ENCODE measurements at regions not wholly inside any gene's neighbourhood (a gene's known extent, or its start where the extent isn't known, plus 50 kb on each side); places are given as distances from the start of the nearest gene placed in this dataset.

DNA sequence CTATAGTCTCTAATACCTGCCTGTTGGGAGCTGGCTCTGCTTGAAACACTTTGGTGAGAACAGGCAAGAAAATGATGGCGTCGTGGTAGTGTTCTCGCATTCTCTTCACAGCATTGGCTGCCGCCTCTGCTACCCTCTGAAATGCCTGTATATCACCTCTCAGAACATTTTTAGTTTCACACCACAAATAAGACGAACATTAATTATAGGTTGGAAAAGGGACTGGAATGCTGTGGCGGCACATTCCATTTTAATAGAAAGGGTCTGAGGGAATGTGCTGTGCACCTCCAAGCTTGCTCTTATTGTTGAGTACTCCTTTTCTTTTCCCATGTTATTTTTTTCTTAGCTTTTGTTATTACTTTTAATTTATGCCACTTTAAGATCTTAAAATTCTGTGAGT lies 134.6 kb upstream of the HMHB1 start:
- H3K4me3 ChIP-seq = no peak overlapping the region
- 89% methylated on average over 6 of the region's 6 CpGs for WGBS (ENCODE audit: low lambda C conversion rate, missing lambda C conversion rate)
- DNase-seq (ENCODE audit: low spot score) = no peak

DNA sequence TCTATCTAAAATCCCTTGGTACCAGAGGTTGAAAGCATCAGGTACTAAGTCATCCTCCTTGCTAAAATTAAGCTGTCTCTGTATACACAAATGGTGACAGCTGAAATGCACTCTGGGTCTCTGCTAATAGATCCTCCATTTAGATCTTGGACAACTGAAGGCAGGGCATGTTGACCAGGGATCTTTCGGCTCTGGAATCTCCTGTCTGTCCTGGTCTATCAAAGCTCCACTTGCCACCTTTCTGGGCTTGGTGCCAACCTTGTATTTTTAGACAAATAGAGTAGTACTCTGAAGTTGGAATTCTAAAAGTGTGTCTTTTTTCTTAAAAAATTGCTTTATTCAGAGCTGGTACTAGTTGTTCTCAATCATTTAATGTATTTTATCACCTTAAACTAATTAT lies 135.2 kb upstream of the HMHB1 start:
- Histone ChIP-seq H3K27ac (no peak overlapping the region), H3K79me2 (no peaks in the 10 kb centered on the region), H3K36me3 (replicated peaks; ENCODE audit: insufficient read depth, low read depth) (no peaks in the 10 kb centered on the region), H3K4me2 (no peak overlapping the region), H3K9me3 (ENCODE audit: low read depth) (no peaks in the 10 kb centered on the region), H2AFZ (no peak overlapping the region), H4K20me1 (ENCODE audit: insufficient read depth, poor library complexity, severe bottlenecking) (no peaks in the 10 kb centered on the region), H3K9me2 (replicated peaks; ENCODE audit: insufficient read depth) (no peaks in the 10 kb centered on the region), H3K4me3 (no peak overlapping the region), H3K27me3 (no peaks in the 10 kb centered on the region), H3K4me1 (ENCODE audit: insufficient read depth) (peaks cover 8% of the 10 kb centered on the region)
- no peak for DNase-seq (ENCODE audit: low spot score)
- WGBS (ENCODE audit: low lambda C conversion rate, missing lambda C conversion rate) = 82% methylated on average over 1 of the region's 1 CpG
- TF ChIP-seq EZH2phosphoT487 (IDR thresholded peaks at IDR 0.05; ENCODE audit: low read depth, severe bottlenecking, unreplicated experiment) (no peak), EZH2 (IDR thresholded peaks at IDR 0.05; ENCODE audit: borderline replicate concordance) (no peak)
- TF ChIP-seq, protein P1, sequence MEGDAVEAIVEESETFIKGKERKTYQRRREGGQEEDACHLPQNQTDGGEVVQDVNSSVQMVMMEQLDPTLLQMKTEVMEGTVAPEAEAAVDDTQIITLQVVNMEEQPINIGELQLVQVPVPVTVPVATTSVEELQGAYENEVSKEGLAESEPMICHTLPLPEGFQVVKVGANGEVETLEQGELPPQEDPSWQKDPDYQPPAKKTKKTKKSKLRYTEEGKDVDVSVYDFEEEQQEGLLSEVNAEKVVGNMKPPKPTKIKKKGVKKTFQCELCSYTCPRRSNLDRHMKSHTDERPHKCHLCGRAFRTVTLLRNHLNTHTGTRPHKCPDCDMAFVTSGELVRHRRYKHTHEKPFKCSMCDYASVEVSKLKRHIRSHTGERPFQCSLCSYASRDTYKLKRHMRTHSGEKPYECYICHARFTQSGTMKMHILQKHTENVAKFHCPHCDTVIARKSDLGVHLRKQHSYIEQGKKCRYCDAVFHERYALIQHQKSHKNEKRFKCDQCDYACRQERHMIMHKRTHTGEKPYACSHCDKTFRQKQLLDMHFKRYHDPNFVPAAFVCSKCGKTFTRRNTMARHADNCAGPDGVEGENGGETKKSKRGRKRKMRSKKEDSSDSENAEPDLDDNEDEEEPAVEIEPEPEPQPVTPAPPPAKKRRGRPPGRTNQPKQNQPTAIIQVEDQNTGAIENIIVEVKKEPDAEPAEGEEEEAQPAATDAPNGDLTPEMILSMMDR (IDR thresholded peaks at IDR 0.05; ENCODE audit: poor library complexity) = no peak

More for the DNA sequence above, 134.6 kb upstream of the HMHB1 start:
- Histone ChIP-seq H3K36me3 (replicated peaks; ENCODE audit: insufficient read depth, low read depth) (no peaks in the 10 kb centered on the region), H2AFZ (no peak overlapping the region), H3K27ac (no peak overlapping the region), H3K27me3 (no peaks in the 10 kb centered on the region), H3K4me2 (no peak overlapping the region), H3K4me1 (ENCODE audit: insufficient read depth) (peaks cover 8% of the 10 kb centered on the region), H3K9me3 (ENCODE audit: low read depth) (no peaks in the 10 kb centered on the region), H3K9me2 (replicated peaks; ENCODE audit: insufficient read depth) (no peaks in the 10 kb centered on the region), H3K79me2 (no peaks in the 10 kb centered on the region), H4K20me1 (ENCODE audit: insufficient read depth, poor library complexity, severe bottlenecking) (no peaks in the 10 kb centered on the region)
- TF ChIP-seq EZH2phosphoT487 (IDR thresholded peaks at IDR 0.05; ENCODE audit: low read depth, severe bottlenecking, unreplicated experiment) = no peak
- TF ChIP-seq, protein P1 (IDR thresholded peaks at IDR 0.05; ENCODE audit: poor library complexity) = no peak
- no peak for TF ChIP-seq EZH2 (IDR thresholded peaks at IDR 0.05; ENCODE audit: borderline replicate concordance)

DNA sequence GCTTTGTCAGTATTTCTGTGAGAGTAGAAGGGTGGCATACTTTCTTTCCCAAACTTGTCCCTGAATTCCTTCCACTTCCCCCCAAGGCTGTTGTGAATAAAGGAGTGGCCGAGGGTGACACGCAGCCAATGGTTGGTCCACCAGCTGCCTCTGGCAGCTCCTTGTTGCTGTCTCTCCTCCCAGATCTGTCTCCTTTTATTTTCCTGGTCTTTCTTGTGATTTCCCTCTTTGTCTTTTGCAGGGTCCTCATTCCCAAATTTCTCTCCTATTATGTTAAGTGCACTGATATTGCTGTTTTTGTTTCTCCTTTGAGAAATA lies 137.5 kb upstream of the HMHB1 start:
- H3K4me2 ChIP-seq = no peak overlapping the region
- 65% methylated on average over 2 of the region's 2 CpGs for WGBS (ENCODE audit: low lambda C conversion rate, missing lambda C conversion rate)
- TF ChIP-seq, protein P1 (IDR thresholded peaks at IDR 0.05; ENCODE audit: poor library complexity) = no peak
- no peak for TF ChIP-seq EZH2phosphoT487 (IDR thresholded peaks at IDR 0.05; ENCODE audit: low read depth, severe bottlenecking, unreplicated experiment)
- H3K9me2 ChIP-seq (replicated peaks; ENCODE audit: insufficient read depth) = no peaks in the 10 kb centered on the region
- H3K27ac ChIP-seq = no peak overlapping the region
- H3K9me3 ChIP-seq (ENCODE audit: low read depth) = no peaks in the 10 kb centered on the region
- H3K4me1 ChIP-seq (ENCODE audit: insufficient read depth) = peaks cover 8% of the 10 kb centered on the region
- no peak overlapping the region for H3K4me3 ChIP-seq
- H3K79me2 ChIP-seq = no peaks in the 10 kb centered on the region
- H2AFZ ChIP-seq = no peak overlapping the region
- DNase-seq (ENCODE audit: low spot score) = no peak
- no peaks in the 10 kb centered on the region for H3K36me3 ChIP-seq (replicated peaks; ENCODE audit: insufficient read depth, low read depth)
- no peaks in the 10 kb centered on the region for H3K27me3 ChIP-seq
- no peaks in the 10 kb centered on the region for H4K20me1 ChIP-seq (ENCODE audit: insufficient read depth, poor library complexity, severe bottlenecking)

All from hepatocyte (in vitro differentiated cells).